Panc1 (cell line): ENCODE measurements at regions not wholly inside any gene's neighbourhood (a gene's known extent, or its start where the extent isn't known, plus 50 kb on each side); places are given as distances from the start of the nearest gene placed in this dataset.

Source experiments
- POLR2AphosphoS5 ChIP-seq: IDR thresholded peaks from 2 replicates; pipeline ENCODE4 v1.6.1; 2012; ENCODE audit warnings: mild to moderate bottlenecking, low read depth, low read length, moderate library complexity
- TCF7L2 ChIP-seq: IDR thresholded peaks from 2 replicates; pipeline ENCODE4 v1.6.1; 2011; ENCODE audit warnings: mild to moderate bottlenecking, low read depth, low read length, inconsistent platforms
- TF ChIP-seq, protein P1 (sequence below): fragments of 450-650 bp; IDR thresholded peaks from 2 replicates; pipeline ENCODE4 v1.5.1; 2017; ENCODE audit warnings: mild to moderate bottlenecking

DNA sequence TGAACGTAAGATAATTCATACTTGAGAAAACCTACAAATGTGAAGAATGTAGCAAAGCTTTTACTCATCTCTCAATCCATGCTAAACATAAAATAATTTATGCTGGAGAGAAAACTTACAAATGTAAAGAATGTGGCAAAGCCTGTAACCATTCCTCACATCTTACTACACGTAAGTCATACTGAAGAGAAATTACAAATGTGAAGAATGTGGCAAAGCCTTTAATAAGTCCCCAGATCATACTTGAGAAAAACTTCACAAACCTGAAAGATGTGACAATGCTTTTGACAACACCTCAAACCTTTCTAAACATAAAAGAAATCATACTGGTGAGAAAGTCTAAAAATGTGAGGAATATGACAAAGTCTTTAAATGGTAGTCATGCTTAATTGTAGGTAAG is 89.4 kb downstream of the ZNF675 start:
- TF ChIP-seq, protein P1, sequence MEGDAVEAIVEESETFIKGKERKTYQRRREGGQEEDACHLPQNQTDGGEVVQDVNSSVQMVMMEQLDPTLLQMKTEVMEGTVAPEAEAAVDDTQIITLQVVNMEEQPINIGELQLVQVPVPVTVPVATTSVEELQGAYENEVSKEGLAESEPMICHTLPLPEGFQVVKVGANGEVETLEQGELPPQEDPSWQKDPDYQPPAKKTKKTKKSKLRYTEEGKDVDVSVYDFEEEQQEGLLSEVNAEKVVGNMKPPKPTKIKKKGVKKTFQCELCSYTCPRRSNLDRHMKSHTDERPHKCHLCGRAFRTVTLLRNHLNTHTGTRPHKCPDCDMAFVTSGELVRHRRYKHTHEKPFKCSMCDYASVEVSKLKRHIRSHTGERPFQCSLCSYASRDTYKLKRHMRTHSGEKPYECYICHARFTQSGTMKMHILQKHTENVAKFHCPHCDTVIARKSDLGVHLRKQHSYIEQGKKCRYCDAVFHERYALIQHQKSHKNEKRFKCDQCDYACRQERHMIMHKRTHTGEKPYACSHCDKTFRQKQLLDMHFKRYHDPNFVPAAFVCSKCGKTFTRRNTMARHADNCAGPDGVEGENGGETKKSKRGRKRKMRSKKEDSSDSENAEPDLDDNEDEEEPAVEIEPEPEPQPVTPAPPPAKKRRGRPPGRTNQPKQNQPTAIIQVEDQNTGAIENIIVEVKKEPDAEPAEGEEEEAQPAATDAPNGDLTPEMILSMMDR = no peak
- no peak for TF ChIP-seq POLR2AphosphoS5
- TF ChIP-seq TCF7L2 = no peak
